Thyroid gland (tissue), 4 donors: ENCODE measurements at regions not wholly inside any gene's neighbourhood (a gene's known extent, or its start where the extent isn't known, plus 50 kb on each side); places are given as distances from the start of the nearest gene placed in this dataset.

Source experiments
- DNase-seq, 2 donors: peaks; one replicate each; pipeline ENCODE4 v3.0.0-alpha.2; 2019
- H3K27ac ChIP-seq, 3 donors: fragments of 200-600 bp; sonication (generic); 1 replicate in 2 of 3; 2 replicates in 1 of 3; pipeline ENCODE4 v1.5.1; 2016 to 2019; ENCODE audit warnings: mild to moderate bottlenecking in 1 of 3, moderate library complexity in 1 of 3
- H3K27me3 ChIP-seq: fragments of 200-600 bp; sonication (generic); one replicate; pipeline ENCODE4 v1.5.1; 2019
- H3K36me3 ChIP-seq, 2 donors: fragments of 200-600 bp; sonication (generic); one replicate each; pipeline ENCODE4 v1.5.1; 2016 to 2019
- H3K4me1 ChIP-seq, 2 donors: fragments of 200-600 bp; sonication (generic); one replicate each; pipeline ENCODE4 v1.5.1; 2017 to 2019
- H3K4me3 ChIP-seq, 3 donors: fragments of 200-600 bp; sonication (generic); replicated peaks in 1 of 3; 1 replicate in 2 of 3; 2 replicates in 1 of 3; pipeline ENCODE4 v1.5.1; 2016; ENCODE audit warnings: mild to moderate bottlenecking in 1 of 3
- H3K9me3 ChIP-seq: fragments of 200-600 bp; sonication (generic); one replicate; pipeline ENCODE4 v1.5.1; 2017
- POLR2A ChIP-seq, 2 donors: fragments of 450-650 bp; IDR thresholded peaks; one replicate each; pipeline ENCODE4 v1.6.1; 2017; ENCODE audit warnings: antibody characterized with exemption in 2 of 2, mild to moderate bottlenecking in 2 of 2, moderate library complexity in 1 of 2
- WGBS, 2 donors: methylation state at CpG; one replicate each; pipeline ENCODE4 v1.1.5; 2017; 5-methylcytosine and 5-hydroxymethylcytosine counted together
- intact Hi-C: fragments of 100-400 bp; cut with DNase I; formaldehyde crosslinking; loops from one replicate; pipeline ENCODE4 v1.15.1; 2023
- TF ChIP-seq, protein P1 (sequence below), 6 experiments: fragments of 200-600 bp in 3 of 6; fragments of 450-650 bp in 3 of 6; sonication (generic) in 3 of 6; IDR thresholded peaks; one replicate each; pipeline ENCODE4 v1.5.1; 2016 to 2019; ENCODE audit warnings: antibody characterized with exemption in 6 of 6, mild to moderate bottlenecking in 2 of 6, inconsistent platforms in 1 of 6, moderate library complexity in 1 of 6

DNA sequence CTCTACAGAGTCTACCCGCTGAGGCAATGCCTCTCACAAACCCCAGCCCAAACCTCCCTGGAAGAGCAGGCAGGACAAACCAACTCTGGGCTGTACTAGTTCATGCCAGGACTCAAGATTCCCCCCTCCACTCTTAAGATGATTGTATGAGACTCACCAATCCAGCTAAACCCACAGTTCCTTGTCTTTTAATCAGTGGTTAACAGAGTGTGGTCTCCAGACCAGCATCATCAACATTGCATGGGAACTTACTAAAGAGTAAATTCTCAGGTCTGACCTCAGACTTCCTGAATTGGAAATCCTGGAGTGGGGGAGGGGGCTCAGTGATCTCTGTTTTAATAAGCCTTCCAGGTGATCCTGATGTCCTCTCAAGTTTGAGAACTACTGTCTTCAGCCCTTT is 240.9 kb downstream of the GAS1 start:
- DNase-seq: no peak
- Histone ChIP-seq H3K9me3 (no peaks in the 10 kb centered on the region), H3K4me1 (no peaks in the 10 kb centered on the region), H3K36me3 (no peaks in the 10 kb centered on the region), H3K27me3 (no peaks in the 10 kb centered on the region), H3K27ac (no peak overlapping the region), H3K4me3 (no peak overlapping the region)
- no peak for TF ChIP-seq POLR2A (IDR thresholded peaks at IDR 0.05)
- TF ChIP-seq, protein P1, sequence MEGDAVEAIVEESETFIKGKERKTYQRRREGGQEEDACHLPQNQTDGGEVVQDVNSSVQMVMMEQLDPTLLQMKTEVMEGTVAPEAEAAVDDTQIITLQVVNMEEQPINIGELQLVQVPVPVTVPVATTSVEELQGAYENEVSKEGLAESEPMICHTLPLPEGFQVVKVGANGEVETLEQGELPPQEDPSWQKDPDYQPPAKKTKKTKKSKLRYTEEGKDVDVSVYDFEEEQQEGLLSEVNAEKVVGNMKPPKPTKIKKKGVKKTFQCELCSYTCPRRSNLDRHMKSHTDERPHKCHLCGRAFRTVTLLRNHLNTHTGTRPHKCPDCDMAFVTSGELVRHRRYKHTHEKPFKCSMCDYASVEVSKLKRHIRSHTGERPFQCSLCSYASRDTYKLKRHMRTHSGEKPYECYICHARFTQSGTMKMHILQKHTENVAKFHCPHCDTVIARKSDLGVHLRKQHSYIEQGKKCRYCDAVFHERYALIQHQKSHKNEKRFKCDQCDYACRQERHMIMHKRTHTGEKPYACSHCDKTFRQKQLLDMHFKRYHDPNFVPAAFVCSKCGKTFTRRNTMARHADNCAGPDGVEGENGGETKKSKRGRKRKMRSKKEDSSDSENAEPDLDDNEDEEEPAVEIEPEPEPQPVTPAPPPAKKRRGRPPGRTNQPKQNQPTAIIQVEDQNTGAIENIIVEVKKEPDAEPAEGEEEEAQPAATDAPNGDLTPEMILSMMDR (IDR thresholded peaks at IDR 0.05): no peak
- intact Hi-C loops: no loop called here
- WGBS, 2 donors: 86 to 94% methylated on average over 1 of the region's 1 CpG

DNA sequence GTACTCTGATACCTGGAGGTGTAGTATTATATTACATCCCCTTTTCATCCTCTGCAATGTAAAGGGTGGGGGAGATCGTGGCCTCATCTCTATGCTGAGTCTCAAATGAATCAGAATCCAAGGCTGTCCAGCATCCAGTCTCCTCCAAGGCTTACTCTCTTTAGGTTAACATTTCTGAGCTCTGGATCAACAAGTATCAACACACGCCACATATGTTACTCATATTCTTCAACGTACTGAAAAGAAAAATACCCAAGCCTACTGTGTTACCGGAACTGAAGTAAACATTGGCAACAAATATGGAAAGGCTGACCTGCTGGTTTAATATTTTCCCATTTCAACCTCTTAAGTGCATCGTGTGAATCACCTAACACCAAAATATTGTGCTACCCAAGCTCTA is 241.8 kb downstream of the GAS1 start:
- H3K4me3 ChIP-seq: no peak overlapping the region
- 71 to 81% methylated on average over 5 of the region's 5 CpGs for WGBS, 2 donors
- intact Hi-C loops: no loop called here
- no peaks in the 10 kb centered on the region for H3K36me3 ChIP-seq
- H3K4me1 ChIP-seq: no peaks in the 10 kb centered on the region
- TF ChIP-seq, protein P1 (IDR thresholded peaks at IDR 0.05): no peak
- TF ChIP-seq POLR2A (IDR thresholded peaks at IDR 0.05): no peak
- H3K27ac ChIP-seq: no peak overlapping the region
- H3K9me3 ChIP-seq: no peaks in the 10 kb centered on the region
- no peaks in the 10 kb centered on the region for H3K27me3 ChIP-seq
- DNase-seq: no peak

DNA sequence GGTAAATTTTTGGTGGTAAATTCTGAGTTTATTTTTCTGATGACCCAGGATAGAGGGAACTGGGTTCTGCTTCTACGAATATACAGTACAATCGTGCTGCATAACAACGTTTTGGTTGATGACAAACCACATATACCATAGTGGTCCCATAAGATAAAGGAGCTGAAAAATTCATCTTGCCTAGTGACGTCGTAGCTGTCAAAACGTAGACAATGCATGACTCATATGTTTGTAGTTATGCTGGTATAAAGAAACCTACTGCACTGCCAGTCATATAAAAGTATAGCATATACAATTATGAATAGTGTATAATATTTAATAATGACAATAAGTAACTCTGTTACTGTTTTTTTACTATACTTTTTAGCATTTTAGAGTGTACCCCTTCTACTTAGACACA is 244.0 kb downstream of the GAS1 start:
- Histone ChIP-seq H3K4me3 (no peak overlapping the region), H3K27me3 (no peaks in the 10 kb centered on the region), H3K27ac (no peak overlapping the region), H3K36me3 (no peaks in the 10 kb centered on the region), H3K9me3 (no peaks in the 10 kb centered on the region), H3K4me1 (no peaks in the 10 kb centered on the region)
- TF ChIP-seq POLR2A (IDR thresholded peaks at IDR 0.05): no peak
- TF ChIP-seq, protein P1 (IDR thresholded peaks at IDR 0.05): no peak
- no peak for DNase-seq
- 85 to 92% methylated on average over 6 of the region's 6 CpGs for WGBS, 2 donors
- intact Hi-C loops: no loop called here

DNA sequence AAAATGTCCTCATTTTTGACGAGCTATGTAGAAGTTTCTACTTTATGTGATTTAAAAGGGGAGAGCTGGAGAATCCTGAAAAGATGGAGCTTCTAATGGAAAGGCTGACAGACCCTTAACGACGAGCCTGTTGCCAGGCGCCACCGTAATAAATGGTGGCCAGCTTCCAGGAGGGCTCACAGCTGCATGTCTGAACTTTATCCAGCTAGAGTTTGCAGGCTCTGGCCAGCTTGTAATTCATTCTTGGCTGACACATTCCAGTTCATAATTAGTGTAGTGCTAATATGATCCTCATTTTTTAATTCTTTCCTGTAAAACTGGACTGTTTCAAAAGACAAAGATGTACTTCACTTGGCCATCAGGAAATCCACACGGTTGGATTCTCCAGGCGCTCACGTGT is 246.7 kb downstream of the GAS1 start:
- 63 to 67% methylated on average over 8 of the region's 8 CpGs for WGBS, 2 donors
- Histone ChIP-seq H3K9me3 (no peaks in the 10 kb centered on the region), H3K4me3 (no peak overlapping the region), H3K36me3 (no peaks in the 10 kb centered on the region), H3K27ac (no peak overlapping the region), H3K4me1 (no peaks in the 10 kb centered on the region), H3K27me3 (no peaks in the 10 kb centered on the region)
- intact Hi-C loops: no loop called here
- DNase-seq: no peak
- TF ChIP-seq POLR2A (IDR thresholded peaks at IDR 0.05): no peak
- TF ChIP-seq, protein P1 (IDR thresholded peaks at IDR 0.05): no peak

DNA sequence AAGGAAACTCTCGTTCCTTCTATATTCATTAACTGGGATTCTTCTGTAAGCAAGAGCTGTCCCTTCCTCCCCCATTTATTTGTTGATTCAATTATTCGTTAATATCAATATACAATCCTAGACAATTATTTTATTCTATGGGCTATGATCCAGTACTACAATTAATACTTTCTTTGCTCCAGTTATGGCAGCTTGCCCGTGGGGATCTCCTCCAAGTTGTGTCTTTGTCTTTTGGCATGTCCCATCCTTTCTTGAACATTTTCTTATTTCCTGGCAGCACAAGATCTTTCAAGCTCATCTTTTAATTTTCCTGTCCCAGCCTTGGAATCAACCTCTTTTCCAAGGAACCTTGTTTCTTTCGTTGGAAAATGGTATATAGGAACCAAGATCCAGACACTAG is 249.3 kb downstream of the GAS1 start:
- Histone ChIP-seq H3K27me3 (no peaks in the 10 kb centered on the region), H3K27ac (no peak overlapping the region), H3K4me3 (no peak overlapping the region), H3K36me3 (no peaks in the 10 kb centered on the region), H3K4me1 (no peaks in the 10 kb centered on the region), H3K9me3 (no peaks in the 10 kb centered on the region)
- WGBS, 2 donors: 81 to 82% methylated on average over 4 of the region's 4 CpGs
- no peak for DNase-seq
- TF ChIP-seq, protein P1 (IDR thresholded peaks at IDR 0.05): no peak
- no peak for TF ChIP-seq POLR2A (IDR thresholded peaks at IDR 0.05)
- intact Hi-C loops: no loop called here
